ENCODE measurements at regions not wholly inside any gene's neighbourhood (a gene's known extent, or its start where the extent isn't known, plus 50 kb on each side); places are given as distances from the start of the nearest gene placed in this dataset. TPM values are rescaled to one million over a fixed set of nuclear protein-coding genes. Genes with fewer than 3 reads are reported as not detected.

- Histone ChIP-seq H3K9ac (ENCODE audit: low read depth in 1 of 3, low read length in 3 of 3) (no peak overlapping the region), H3K4me1 (ENCODE audit: control insufficient read depth in 3 of 3, insufficient read depth in 3 of 3, low read length in 3 of 3) (no peaks in the 10 kb centered on the region), H3K27ac (ENCODE audit: low read depth, low read length) (no peak overlapping the region), H3K4me3 (ENCODE audit: low read length in 3 of 3) (no peak overlapping the region), H3K9me3 (ENCODE audit: control insufficient read depth in 3 of 3, low read length in 3 of 3) (peaks cover 2 to 14% (median 12%) of the 10 kb centered on the region in 3 donors), H3K36me3 (ENCODE audit: control insufficient read depth in 3 of 3, insufficient read depth in 3 of 3, low read length in 3 of 3) (no peaks in the 10 kb centered on the region), H3K27me3 (ENCODE audit: control insufficient read depth in 3 of 3, insufficient read depth in 3 of 3, low read length in 3 of 3) (no peaks in the 10 kb centered on the region)
These were observed 67.4 kb upstream of the ZNF804A start for GRCh38 chr2:184530959-184531358.

DNA sequence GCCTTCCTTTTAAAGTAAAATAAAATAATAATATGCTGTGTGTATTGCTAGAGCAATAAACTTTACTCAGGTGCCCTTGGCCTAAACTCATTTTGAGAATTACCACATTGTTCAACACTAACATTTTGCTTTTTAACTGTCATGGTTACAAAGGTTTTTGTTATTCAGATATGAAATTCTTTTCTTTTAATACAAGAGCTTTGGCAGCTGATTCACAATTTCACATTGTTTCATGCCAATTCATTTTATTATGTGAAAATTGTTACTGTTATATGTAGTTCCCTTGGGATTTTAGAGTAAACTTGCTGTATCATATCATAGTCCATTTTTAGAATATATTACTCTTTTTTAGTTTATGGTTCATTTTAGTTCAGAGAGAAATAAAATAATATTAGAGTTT lies 65.8 kb upstream of the ZNF804A start:
- Histone ChIP-seq H3K9ac (ENCODE audit: low read depth in 1 of 3, low read length in 3 of 3) (no peak overlapping the region), H3K27ac (ENCODE audit: low read depth, low read length) (no peak overlapping the region), H3K9me3 (ENCODE audit: control insufficient read depth in 3 of 3, low read length in 3 of 3) (peaks cover 2 to 14% (median 12%) of the 10 kb centered on the region in 3 donors), H3K4me1 (ENCODE audit: control insufficient read depth in 3 of 3, insufficient read depth in 3 of 3, low read length in 3 of 3) (no peaks in the 10 kb centered on the region), H3K36me3 (ENCODE audit: control insufficient read depth in 3 of 3, insufficient read depth in 3 of 3, low read length in 3 of 3) (no peaks in the 10 kb centered on the region), H3K27me3 (ENCODE audit: control insufficient read depth in 3 of 3, insufficient read depth in 3 of 3, low read length in 3 of 3) (no peaks in the 10 kb centered on the region), H3K4me3 (ENCODE audit: low read length in 3 of 3) (no peak overlapping the region)

- Histone ChIP-seq H3K36me3 (ENCODE audit: control insufficient read depth in 3 of 3, insufficient read depth in 3 of 3, low read length in 3 of 3) (no peaks in the 10 kb centered on the region), H3K27me3 (ENCODE audit: control insufficient read depth in 3 of 3, insufficient read depth in 3 of 3, low read length in 3 of 3) (no peaks in the 10 kb centered on the region), H3K9me3 (ENCODE audit: control insufficient read depth in 3 of 3, low read length in 3 of 3) (peaks cover 0 to 7% (median 0%) of the 10 kb centered on the region in 3 donors), H3K9ac (ENCODE audit: low read depth in 1 of 3, low read length in 3 of 3) (no peak overlapping the region), H3K4me3 (ENCODE audit: low read length in 3 of 3) (no peak overlapping the region), H3K27ac (ENCODE audit: low read depth, low read length) (no peak overlapping the region), H3K4me1 (ENCODE audit: control insufficient read depth in 3 of 3, insufficient read depth in 3 of 3, low read length in 3 of 3) (no peaks in the 10 kb centered on the region)
These were observed 63.3 kb upstream of the ZNF804A start for GRCh38 chr2:184534986-184535385.

DNA sequence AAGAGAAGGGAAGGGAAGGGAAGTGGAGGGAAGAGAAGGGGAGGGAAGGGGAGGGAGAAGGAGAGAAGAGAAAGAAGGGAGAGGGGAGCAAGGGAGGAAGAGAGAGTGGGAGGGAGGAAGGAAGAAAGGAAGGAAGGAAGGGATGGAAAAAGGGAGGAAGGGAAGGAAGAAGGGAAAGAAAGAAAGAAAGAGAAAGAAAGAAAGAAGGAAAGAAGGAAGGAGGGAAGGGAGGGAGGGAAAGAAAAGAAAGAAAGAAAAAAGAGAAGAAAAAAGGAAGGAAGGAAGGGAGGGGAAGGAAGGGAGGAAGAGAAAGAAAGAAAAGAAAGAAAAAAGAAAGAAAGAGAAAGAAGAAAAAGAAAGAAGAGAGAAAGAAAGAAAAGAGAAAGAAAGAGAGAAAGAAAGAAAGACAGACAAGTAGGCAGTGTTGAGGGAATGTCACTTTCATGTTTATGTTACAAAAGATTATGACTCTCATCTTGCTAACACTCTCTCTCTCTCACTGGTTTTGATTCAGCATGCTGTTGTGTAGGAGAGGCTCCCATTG lies 58.0 kb upstream of the ZNF804A start:
- no peaks in the 10 kb centered on the region for H3K27me3 ChIP-seq (ENCODE audit: control insufficient read depth in 3 of 3, insufficient read depth in 3 of 3, low read length in 3 of 3)
- no peaks in the 10 kb centered on the region for H3K9me3 ChIP-seq (ENCODE audit: control insufficient read depth in 3 of 3, low read length in 3 of 3)
- no peak overlapping the region for H3K9ac ChIP-seq (ENCODE audit: low read depth in 1 of 3, low read length in 3 of 3)
- H3K27ac ChIP-seq (ENCODE audit: low read depth, low read length) = no peak overlapping the region
- H3K4me3 ChIP-seq (ENCODE audit: low read length in 3 of 3) = no peak overlapping the region
- no peaks in the 10 kb centered on the region for H3K4me1 ChIP-seq (ENCODE audit: control insufficient read depth in 3 of 3, insufficient read depth in 3 of 3, low read length in 3 of 3)
- no peaks in the 10 kb centered on the region for H3K36me3 ChIP-seq (ENCODE audit: control insufficient read depth in 3 of 3, insufficient read depth in 3 of 3, low read length in 3 of 3)

GRCh38 chr2:184541591-184541990 lies 56.7 kb upstream of the ZNF804A start:
- H3K27ac ChIP-seq (ENCODE audit: low read depth, low read length) = no peak overlapping the region
- no peak overlapping the region for H3K4me3 ChIP-seq (ENCODE audit: low read length in 3 of 3)
- H3K9me3 ChIP-seq (ENCODE audit: control insufficient read depth in 3 of 3, low read length in 3 of 3) = no peaks in the 10 kb centered on the region
- no peaks in the 10 kb centered on the region for H3K4me1 ChIP-seq (ENCODE audit: control insufficient read depth in 3 of 3, insufficient read depth in 3 of 3, low read length in 3 of 3)
- H3K27me3 ChIP-seq (ENCODE audit: control insufficient read depth in 3 of 3, insufficient read depth in 3 of 3, low read length in 3 of 3) = no peaks in the 10 kb centered on the region
- no peaks in the 10 kb centered on the region for H3K36me3 ChIP-seq (ENCODE audit: control insufficient read depth in 3 of 3, insufficient read depth in 3 of 3, low read length in 3 of 3)
- H3K9ac ChIP-seq (ENCODE audit: low read depth in 1 of 3, low read length in 3 of 3) = no peak overlapping the region

- no peak overlapping the region for H3K27ac ChIP-seq (ENCODE audit: low read depth, low read length)
- H3K36me3 ChIP-seq (ENCODE audit: control insufficient read depth in 3 of 3, insufficient read depth in 3 of 3, low read length in 3 of 3) = no peaks in the 10 kb centered on the region
- no peak overlapping the region for H3K9ac ChIP-seq (ENCODE audit: low read depth in 1 of 3, low read length in 3 of 3)
- H3K9me3 ChIP-seq (ENCODE audit: control insufficient read depth in 3 of 3, low read length in 3 of 3) = no peaks in the 10 kb centered on the region
- H3K27me3 ChIP-seq (ENCODE audit: control insufficient read depth in 3 of 3, insufficient read depth in 3 of 3, low read length in 3 of 3) = no peaks in the 10 kb centered on the region
- H3K4me3 ChIP-seq (ENCODE audit: low read length in 3 of 3) = no peak overlapping the region
- H3K4me1 ChIP-seq (ENCODE audit: control insufficient read depth in 3 of 3, insufficient read depth in 3 of 3, low read length in 3 of 3) = no peaks in the 10 kb centered on the region
These were observed 54.5 kb upstream of the ZNF804A start for GRCh38 chr2:184543832-184544231.

Small RNA genes lying in the stretch of these regions (small RNA-seq; reads per million reads assigned to genes)
- gene MIR548AE1 = not detected
